ENCODE measurements at regions not wholly inside any gene's neighbourhood (a gene's known extent, or its start where the extent isn't known, plus 50 kb on each side); places are given as distances from the start of the nearest gene placed in this dataset.
A peak's percentile ranks its signal among the peaks of the same experiment; 100 is the strongest.

DNA sequence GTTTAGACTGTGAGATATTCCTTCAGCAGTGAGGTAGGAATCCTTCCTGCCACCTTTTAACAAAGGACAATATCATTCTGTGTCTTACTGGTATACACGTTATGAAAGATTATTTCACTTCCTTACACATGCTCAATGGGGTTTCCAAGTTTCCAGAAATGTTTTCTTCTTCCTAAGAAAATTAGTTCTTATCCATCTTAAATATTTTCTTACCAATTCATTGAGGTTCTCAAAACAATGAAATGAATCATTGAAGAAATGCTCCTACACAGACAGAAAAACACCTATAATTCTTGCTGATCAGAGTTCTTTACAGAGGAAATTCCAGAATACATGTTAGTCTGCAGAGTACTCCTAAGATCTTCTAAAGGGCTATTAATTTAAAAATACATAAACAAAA, 51.4 kb upstream of the SEC61G start:
- peaks cover 6% of the 10 kb centered on the region for H3K36me3 Mint-ChIP-seq (ENCODE audit: unreplicated experiment)
- peak overlapping the region; percentile 57 for H3K27ac Mint-ChIP-seq (ENCODE audit: unreplicated experiment)
- no peak overlapping the region for H3K4me3 Mint-ChIP-seq (ENCODE audit: unreplicated experiment)

DNA sequence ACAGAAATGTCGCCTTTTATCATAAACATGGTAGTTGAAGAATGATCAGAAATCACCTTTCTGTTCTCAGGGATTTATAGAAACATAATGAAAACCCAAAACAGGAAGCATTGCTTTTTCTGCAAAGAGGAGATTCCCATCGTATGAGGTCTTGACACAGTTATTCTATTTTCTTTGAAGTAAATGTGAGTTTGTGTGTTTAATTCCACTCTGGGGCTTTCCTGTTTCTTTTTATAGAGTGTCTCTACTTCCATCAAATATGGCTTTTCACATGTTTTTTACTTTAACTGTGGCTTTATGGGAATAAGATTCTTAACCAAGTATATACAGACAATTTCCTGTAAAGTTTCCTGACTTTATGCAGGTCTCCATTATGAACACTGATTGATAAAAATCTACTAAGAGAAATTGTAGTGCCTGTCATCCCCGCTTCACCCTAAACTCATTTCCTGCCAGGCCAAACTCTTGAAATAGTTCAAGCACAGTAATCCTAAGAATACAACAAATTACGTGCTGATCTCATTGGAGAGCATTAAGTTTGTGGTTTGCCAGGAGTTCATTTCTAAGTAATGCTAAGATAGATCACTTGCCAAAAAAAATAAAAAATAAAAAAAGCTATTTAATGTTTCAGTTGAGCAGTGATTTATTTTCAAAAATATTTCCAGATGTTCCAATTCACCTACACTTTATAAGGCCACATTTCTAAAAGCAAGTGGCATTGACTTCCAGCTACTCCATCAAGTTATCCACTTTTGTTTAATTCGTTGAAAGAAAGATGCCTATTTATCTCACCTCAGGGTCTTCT, 52.2 kb upstream of the SEC61G start:
- Mint-ChIP-seq H3K36me3 (ENCODE audit: unreplicated experiment) (peaks cover 6% of the 10 kb centered on the region), H3K27ac (ENCODE audit: unreplicated experiment) (peak overlapping the region; percentile 91), H3K9me3 (ENCODE audit: unreplicated experiment) (no peaks in the 10 kb centered on the region), H3K4me3 (ENCODE audit: unreplicated experiment) (peak overlapping the region; percentile 14), H3K27me3 (ENCODE audit: unreplicated experiment) (no peaks in the 10 kb centered on the region), H3K4me1 (ENCODE audit: unreplicated experiment) (peaks cover 40% of the 10 kb centered on the region)
- TF ChIP-seq CTCF (IDR thresholded peaks at IDR 0.05), result no peak
- DNase-seq (ENCODE audit: extremely low spot score, unreplicated experiment), result no peak

More for the DNA sequence above, 51.4 kb upstream of the SEC61G start:
- TF ChIP-seq CTCF (IDR thresholded peaks at IDR 0.05), result no peak
- no peaks in the 10 kb centered on the region for H3K9me3 Mint-ChIP-seq (ENCODE audit: unreplicated experiment)
- no peak for DNase-seq (ENCODE audit: extremely low spot score, unreplicated experiment)
- no peaks in the 10 kb centered on the region for H3K27me3 Mint-ChIP-seq (ENCODE audit: unreplicated experiment)
- peaks cover 40% of the 10 kb centered on the region for H3K4me1 Mint-ChIP-seq (ENCODE audit: unreplicated experiment)

DNA sequence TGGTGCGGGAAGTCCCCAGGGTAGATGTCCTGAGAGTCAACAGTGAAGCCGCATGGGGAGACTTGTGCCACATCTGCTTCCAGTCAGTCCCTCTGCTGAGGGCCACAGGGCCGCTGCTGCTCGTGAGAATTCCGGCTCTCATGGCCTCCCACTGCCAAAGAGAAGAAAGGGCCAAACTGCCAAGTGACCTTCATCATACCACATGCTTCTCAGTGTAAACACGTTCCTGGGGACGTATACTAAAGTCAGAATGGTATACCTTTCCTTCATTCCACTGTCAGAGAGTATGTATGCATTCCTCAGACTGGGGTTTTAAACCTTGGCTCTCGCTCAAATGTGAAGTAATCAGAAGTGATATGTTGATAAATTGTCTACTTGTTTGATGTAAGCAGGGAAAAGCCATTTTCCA, 52.8 kb upstream of the SEC61G start:
- peaks cover 40% of the 10 kb centered on the region for H3K4me1 Mint-ChIP-seq (ENCODE audit: unreplicated experiment)
- no peak for DNase-seq (ENCODE audit: extremely low spot score, unreplicated experiment)
- peak overlapping the region; percentile 91 for H3K27ac Mint-ChIP-seq (ENCODE audit: unreplicated experiment)
- TF ChIP-seq CTCF (IDR thresholded peaks at IDR 0.05), result no peak
- no peaks in the 10 kb centered on the region for H3K27me3 Mint-ChIP-seq (ENCODE audit: unreplicated experiment)
- peak overlapping the region; percentile 14 for H3K4me3 Mint-ChIP-seq (ENCODE audit: unreplicated experiment)
- H3K9me3 Mint-ChIP-seq (ENCODE audit: unreplicated experiment), result no peaks in the 10 kb centered on the region
- peaks cover 2% of the 10 kb centered on the region for H3K36me3 Mint-ChIP-seq (ENCODE audit: unreplicated experiment)

GRCh38 chr7:54812756-54813322, 53.8 kb upstream of the SEC61G start:
- Mint-ChIP-seq H3K27ac (ENCODE audit: unreplicated experiment) (no peak overlapping the region), H3K36me3 (ENCODE audit: unreplicated experiment) (peaks cover 6% of the 10 kb centered on the region), H3K4me3 (ENCODE audit: unreplicated experiment) (no peak overlapping the region), H3K9me3 (ENCODE audit: unreplicated experiment) (no peaks in the 10 kb centered on the region), H3K4me1 (ENCODE audit: unreplicated experiment) (peaks cover 40% of the 10 kb centered on the region), H3K27me3 (ENCODE audit: unreplicated experiment) (peaks cover 5% of the 10 kb centered on the region)
- no peak for DNase-seq (ENCODE audit: extremely low spot score, unreplicated experiment)
- no peak for TF ChIP-seq CTCF (IDR thresholded peaks at IDR 0.05)

DNA sequence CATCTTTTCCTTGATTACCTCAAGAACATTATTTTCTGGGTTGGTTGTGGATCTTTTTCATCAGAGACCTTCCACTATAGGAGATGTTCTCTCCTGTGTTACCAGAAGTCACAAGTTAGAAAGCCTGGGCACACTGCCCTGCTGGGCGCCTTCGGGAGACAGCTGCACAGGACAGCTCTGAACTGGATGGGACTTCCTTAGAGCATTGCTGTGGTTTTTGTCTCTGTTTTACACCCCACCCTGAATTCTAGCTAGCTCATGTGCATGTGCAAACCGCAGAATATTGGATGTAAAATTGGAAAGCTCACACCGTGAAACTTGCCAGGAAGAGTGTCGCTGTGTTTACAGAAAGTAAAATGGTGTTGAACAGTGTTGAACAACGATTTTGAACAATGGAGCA, 54.4 kb upstream of the SEC61G start:
- no peak for DNase-seq (ENCODE audit: extremely low spot score, unreplicated experiment)
- H3K36me3 Mint-ChIP-seq (ENCODE audit: unreplicated experiment), result peaks cover 6% of the 10 kb centered on the region

More for the DNA sequence above, 54.4 kb upstream of the SEC61G start:
- Mint-ChIP-seq H3K4me3 (ENCODE audit: unreplicated experiment) (no peak overlapping the region), H3K27ac (ENCODE audit: unreplicated experiment) (no peak overlapping the region), H3K27me3 (ENCODE audit: unreplicated experiment) (peaks cover 5% of the 10 kb centered on the region), H3K9me3 (ENCODE audit: unreplicated experiment) (no peaks in the 10 kb centered on the region), H3K4me1 (ENCODE audit: unreplicated experiment) (peaks cover 40% of the 10 kb centered on the region)
- no peak for TF ChIP-seq CTCF (IDR thresholded peaks at IDR 0.05)

All from osteocyte (in vitro differentiated cells).